Chondrocyte (in vitro differentiated cells): ENCODE measurements at regions not wholly inside any gene's neighbourhood (a gene's known extent, or its start where the extent isn't known, plus 50 kb on each side); places are given as distances from the start of the nearest gene placed in this dataset.
"Not testable (repeated sequence)": the region's sequence is repeated elsewhere in the genome, so short reads cannot be mapped to it uniquely, and the experiment has no call there.

Experiments used
- DNase-seq: peaks from one replicate; pipeline ENCODE4 v3.0.0; 2021; ENCODE audit warnings: mixed read lengths, low spot score
- H3K27ac Mint-ChIP-seq: one replicate; pipeline ENCODE4 v1.8.0; 2021; ENCODE audit warnings: mild to moderate bottlenecking, moderate library complexity, mixed read lengths; ENCODE audit not compliant: unreplicated experiment
- H3K27me3 Mint-ChIP-seq: 2 replicates; pipeline ENCODE4 v1.8.0; 2021; ENCODE audit warnings: low read depth, mixed read lengths
- H3K36me3 Mint-ChIP-seq: 2 replicates; pipeline ENCODE4 v1.8.0; 2021; ENCODE audit warnings: low read depth, mixed read lengths
- H3K4me1 Mint-ChIP-seq: 2 replicates; pipeline ENCODE4 v1.8.0; 2021; ENCODE audit warnings: low read depth, mild to moderate bottlenecking, mixed read lengths
- H3K4me3 Mint-ChIP-seq: one replicate; pipeline ENCODE4 v1.8.0; 2021; ENCODE audit warnings: mild to moderate bottlenecking, moderate library complexity, mixed read lengths; ENCODE audit not compliant: unreplicated experiment
- H3K9me3 Mint-ChIP-seq: 2 replicates; pipeline ENCODE4 v1.8.0; 2021; ENCODE audit warnings: low read depth, mixed read lengths
- TF ChIP-seq, protein P1 (sequence below): fragments of 200-600 bp; sonication (generic); IDR thresholded peaks from 2 replicates; pipeline ENCODE4 v1.5.0; 2021; ENCODE audit warnings: antibody characterized with exemption, mild to moderate bottlenecking, moderate library complexity

DNA sequence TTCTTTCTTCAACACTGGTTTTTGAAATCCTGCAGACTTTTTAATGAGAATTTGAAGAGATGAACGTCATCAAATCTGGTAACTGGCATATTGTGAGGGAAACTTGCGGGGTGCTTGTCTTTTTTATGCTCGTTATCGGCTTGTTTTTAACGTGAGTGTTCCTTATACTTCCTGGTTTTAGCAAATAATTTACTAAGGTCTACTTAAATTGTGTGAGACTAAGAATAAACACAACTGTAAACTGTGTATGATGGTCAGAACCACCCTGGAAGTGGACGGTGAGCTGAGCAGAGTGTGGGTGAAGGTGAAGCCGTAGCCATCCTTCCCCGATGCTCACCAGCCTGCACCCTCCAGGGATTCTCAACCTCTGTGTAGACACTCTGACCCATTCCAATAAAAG lies 82.3 kb upstream of the CDC42EP3 start:
- peaks cover 5% of the 10 kb centered on the region for H3K4me1 Mint-ChIP-seq
- no peaks in the 10 kb centered on the region for H3K36me3 Mint-ChIP-seq
- peaks cover 4% of the 10 kb centered on the region for H3K9me3 Mint-ChIP-seq
- no peaks in the 10 kb centered on the region for H3K27me3 Mint-ChIP-seq
- no peak overlapping the region for H3K4me3 Mint-ChIP-seq
- DNase-seq = no peak
- TF ChIP-seq, protein P1, sequence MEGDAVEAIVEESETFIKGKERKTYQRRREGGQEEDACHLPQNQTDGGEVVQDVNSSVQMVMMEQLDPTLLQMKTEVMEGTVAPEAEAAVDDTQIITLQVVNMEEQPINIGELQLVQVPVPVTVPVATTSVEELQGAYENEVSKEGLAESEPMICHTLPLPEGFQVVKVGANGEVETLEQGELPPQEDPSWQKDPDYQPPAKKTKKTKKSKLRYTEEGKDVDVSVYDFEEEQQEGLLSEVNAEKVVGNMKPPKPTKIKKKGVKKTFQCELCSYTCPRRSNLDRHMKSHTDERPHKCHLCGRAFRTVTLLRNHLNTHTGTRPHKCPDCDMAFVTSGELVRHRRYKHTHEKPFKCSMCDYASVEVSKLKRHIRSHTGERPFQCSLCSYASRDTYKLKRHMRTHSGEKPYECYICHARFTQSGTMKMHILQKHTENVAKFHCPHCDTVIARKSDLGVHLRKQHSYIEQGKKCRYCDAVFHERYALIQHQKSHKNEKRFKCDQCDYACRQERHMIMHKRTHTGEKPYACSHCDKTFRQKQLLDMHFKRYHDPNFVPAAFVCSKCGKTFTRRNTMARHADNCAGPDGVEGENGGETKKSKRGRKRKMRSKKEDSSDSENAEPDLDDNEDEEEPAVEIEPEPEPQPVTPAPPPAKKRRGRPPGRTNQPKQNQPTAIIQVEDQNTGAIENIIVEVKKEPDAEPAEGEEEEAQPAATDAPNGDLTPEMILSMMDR = no peak
- no peak overlapping the region for H3K27ac Mint-ChIP-seq

DNA sequence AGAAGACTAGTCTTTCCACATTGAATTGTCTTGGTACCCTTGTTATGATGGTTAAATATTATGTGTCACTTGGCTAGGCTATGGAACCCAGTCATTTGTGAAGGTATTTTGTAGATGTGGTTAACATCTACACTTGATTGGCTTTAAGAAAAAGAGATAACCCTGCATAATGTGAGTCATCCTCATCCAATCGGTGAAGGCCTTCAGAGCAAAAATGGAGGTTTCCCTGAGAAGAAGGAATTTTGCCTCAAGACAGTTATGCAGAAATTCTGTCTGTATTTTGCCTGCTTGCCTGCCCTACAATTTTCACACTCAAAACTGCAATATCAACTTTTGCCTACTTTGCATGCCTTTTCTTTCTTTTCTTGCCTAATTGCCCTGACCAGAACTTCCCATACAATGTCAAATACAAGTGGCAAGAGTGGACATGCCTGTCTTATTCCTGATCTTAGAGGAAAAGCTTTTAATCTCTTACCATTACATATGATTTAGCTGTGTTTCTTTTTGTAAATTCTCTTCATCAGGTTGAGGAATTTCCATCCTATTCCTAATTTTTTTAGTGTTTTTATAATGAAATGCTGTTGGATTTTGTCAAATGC lies 84.6 kb upstream of the CDC42EP3 start:
- not testable (repeated sequence) for H3K4me3 Mint-ChIP-seq, H3K9me3 Mint-ChIP-seq, H3K36me3 Mint-ChIP-seq, DNase-seq, H3K27ac Mint-ChIP-seq, H3K27me3 Mint-ChIP-seq, H3K4me1 Mint-ChIP-seq

DNA sequence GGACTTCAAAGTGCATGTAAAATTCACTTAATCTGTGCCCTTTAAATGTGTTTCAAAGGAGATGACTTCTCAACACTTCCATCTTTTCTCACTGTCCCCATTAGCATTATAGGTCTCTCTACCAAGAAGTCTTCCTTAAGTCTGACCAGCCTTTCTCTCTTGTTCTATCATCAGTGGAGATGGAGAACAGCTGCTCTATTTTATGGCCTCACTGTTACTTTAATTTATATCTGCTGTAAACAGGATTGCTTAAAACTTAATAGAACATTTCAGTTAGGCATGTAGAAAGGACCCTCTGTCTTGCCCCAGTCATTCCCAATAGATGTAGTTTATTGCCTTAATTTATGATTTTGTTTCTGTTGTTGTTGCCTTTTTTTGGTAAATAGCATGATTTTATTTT lies 86.0 kb upstream of the CDC42EP3 start:
- H3K4me3 Mint-ChIP-seq, H3K27ac Mint-ChIP-seq, H3K27me3 Mint-ChIP-seq, H3K9me3 Mint-ChIP-seq, DNase-seq, H3K36me3 Mint-ChIP-seq: not testable (repeated sequence)
- H3K4me1 Mint-ChIP-seq = peaks cover 14% of the 10 kb centered on the region

DNA sequence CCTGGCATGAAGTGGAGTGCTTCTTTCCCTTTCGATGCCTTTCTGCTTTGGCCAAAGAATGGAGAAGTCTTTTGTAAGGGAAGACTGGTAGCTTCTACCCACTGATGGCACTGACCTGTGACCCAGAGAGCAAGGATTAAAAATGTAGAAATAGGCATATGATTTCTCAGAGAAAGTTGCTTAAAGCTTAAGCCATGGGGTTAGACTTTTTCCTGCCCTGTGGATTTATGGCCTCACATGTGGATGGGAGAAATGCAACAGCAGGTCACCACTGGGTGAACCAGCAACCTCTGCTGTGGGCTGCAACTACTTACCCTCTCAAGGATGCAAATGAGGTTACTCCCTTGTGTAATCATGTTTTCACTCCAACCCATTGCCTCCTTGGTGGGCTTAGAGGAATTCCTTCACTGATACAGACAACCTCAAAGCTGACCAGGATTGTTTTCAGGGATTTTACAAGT lies 86.7 kb upstream of the CDC42EP3 start:
- H3K36me3 Mint-ChIP-seq, H3K27ac Mint-ChIP-seq, H3K27me3 Mint-ChIP-seq, DNase-seq, H3K9me3 Mint-ChIP-seq, H3K4me3 Mint-ChIP-seq: not testable (repeated sequence)
- peaks cover 19% of the 10 kb centered on the region for H3K4me1 Mint-ChIP-seq

DNA sequence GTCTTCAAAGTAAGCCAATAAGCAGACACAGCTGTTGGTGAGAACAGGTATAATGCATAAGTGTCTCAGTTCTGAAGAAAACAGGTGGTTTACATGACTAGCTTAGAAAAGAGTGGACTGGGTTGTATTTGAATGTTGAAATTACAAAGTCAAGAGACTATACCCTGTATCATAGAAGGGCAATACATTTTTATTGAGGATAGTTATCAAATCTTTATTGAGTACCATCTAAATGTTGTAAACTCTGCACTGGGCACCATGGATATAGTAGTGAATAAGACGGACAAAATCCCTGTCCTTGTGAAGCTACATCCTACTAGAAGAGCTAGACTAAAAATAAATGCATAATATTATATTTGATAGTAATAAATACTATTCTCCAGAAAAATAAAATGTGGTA lies 88.5 kb upstream of the CDC42EP3 start:
- H3K36me3 Mint-ChIP-seq, H3K27ac Mint-ChIP-seq, H3K27me3 Mint-ChIP-seq, DNase-seq, H3K4me3 Mint-ChIP-seq, H3K9me3 Mint-ChIP-seq: not testable (repeated sequence)
- H3K4me1 Mint-ChIP-seq = peaks cover 31% of the 10 kb centered on the region

DNA sequence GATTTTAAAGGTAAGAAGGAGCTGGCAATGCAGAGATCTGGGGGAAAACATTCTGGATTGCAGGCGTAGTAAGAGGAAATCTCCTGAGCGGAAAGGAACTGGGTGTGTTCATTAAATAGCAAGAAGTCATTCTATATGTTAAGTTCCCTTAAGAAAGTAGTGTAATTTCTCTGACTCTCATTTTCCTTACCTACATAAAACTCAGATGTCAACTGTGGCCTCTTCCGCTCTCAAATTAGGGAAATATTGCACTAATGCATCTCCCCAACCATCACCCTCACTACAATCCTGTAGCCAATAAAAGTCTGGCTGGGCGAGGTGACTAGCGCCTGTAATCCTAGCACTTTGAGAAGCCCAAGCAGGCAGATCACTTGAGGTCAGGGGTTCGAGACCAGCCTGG lies 89.0 kb upstream of the CDC42EP3 start:
- Mint-ChIP-seq H3K36me3 (no peaks in the 10 kb centered on the region), H3K9me3 (no peaks in the 10 kb centered on the region), H3K27me3 (no peaks in the 10 kb centered on the region), H3K27ac (no peak overlapping the region), H3K4me1 (peaks cover 33% of the 10 kb centered on the region), H3K4me3 (no peak overlapping the region)
- no peak for DNase-seq
- TF ChIP-seq, protein P1 = no peak

DNA sequence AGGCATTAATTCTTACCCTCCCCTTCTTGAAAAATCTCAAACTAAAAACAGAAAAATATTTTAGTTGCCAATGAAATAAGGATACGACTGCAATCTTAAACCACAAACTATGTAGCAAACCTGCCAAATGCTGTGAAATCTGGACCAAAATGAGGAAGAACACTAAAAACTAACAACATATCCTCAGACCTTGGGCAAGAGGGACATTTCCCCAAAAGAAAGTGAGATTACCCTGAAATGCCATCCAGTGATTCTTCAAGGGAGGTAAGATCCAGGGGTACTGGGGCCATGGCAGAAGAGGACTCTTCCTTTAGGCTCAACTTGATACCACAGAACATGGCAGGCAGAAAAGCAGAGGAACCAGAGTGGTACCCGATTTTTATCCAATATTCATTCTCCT lies 90.8 kb upstream of the CDC42EP3 start:
- H3K36me3 Mint-ChIP-seq, H3K27me3 Mint-ChIP-seq, DNase-seq, H3K9me3 Mint-ChIP-seq, H3K4me3 Mint-ChIP-seq, H3K27ac Mint-ChIP-seq: not testable (repeated sequence)
- H3K4me1 Mint-ChIP-seq = peaks cover 46% of the 10 kb centered on the region

DNA sequence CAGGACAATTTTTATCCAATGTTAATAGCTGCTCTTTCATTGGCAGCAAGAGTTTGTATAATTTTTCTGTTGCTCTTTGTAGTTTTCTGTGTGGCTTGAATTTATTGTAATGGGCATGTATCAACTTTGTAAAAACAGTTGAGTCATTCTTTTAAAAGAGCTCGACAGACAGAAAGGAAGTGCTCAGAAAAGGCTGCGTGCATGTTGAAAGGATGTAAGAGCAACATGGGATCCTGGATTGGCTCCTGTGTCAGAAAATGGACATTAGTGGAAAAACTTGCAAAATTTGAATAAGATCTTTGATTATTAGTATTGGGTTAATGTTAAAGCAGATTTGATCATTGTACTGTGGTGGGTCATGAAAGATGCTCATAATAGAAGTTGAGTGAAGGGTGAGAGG lies 93.3 kb upstream of the CDC42EP3 start:
- Mint-ChIP-seq H3K36me3 (no peaks in the 10 kb centered on the region), H3K9me3 (no peaks in the 10 kb centered on the region), H3K4me3 (no peak overlapping the region), H3K27me3 (no peaks in the 10 kb centered on the region), H3K4me1 (peaks cover 70% of the 10 kb centered on the region), H3K27ac (peak overlapping the region; percentile 65)
- DNase-seq = no peak
- TF ChIP-seq, protein P1 = no peak
